Tibial nerve (tissue), 4 donors: ENCODE measurements at regions not wholly inside any gene's neighbourhood (a gene's known extent, or its start where the extent isn't known, plus 50 kb on each side); places are given as distances from the start of the nearest gene placed in this dataset.
A peak's percentile ranks its signal among the peaks of the same experiment; 100 is the strongest.

ENCODE experiments used
- DNase-seq, 2 donors: peaks; one replicate each; pipeline ENCODE4 v3.0.0-alpha.2; 2019; ENCODE audit warnings: low spot score in 2 of 2
- H3K27ac ChIP-seq, 4 donors: fragments of 200-600 bp; sonication (generic) in 3 of 4; one replicate each; pipeline ENCODE4 v1.5.1; 2017 to 2019; ENCODE audit warnings: mild to moderate bottlenecking in 1 of 4
- H3K27me3 ChIP-seq, 2 donors: fragments of 200-600 bp; sonication (generic) in 1 of 2; one replicate each; pipeline versions ENCODE4 v1.5.1 to v1.6.0; 2017 to 2019
- H3K36me3 ChIP-seq, 3 donors: fragments of 200-600 bp; sonication (generic); one replicate each; pipeline ENCODE4 v1.5.1; 2018 to 2019
- H3K4me1 ChIP-seq, 4 donors: fragments of 200-600 bp; sonication (generic) in 3 of 4; one replicate each; pipeline ENCODE4 v1.5.1; 2017 to 2019
- H3K4me3 ChIP-seq, 4 donors: fragments of 200-600 bp; sonication (generic) in 3 of 4; one replicate each; pipeline ENCODE4 v1.5.1; 2017 to 2019; ENCODE audit warnings: mild to moderate bottlenecking in 1 of 4, moderate library complexity in 1 of 4
- H3K9me3 ChIP-seq, 4 donors: fragments of 200-600 bp; sonication (generic) in 3 of 4; one replicate each; pipeline ENCODE4 v1.5.1; 2017 to 2019
- EP300 ChIP-seq, 2 donors: sonication (generic); formaldehyde crosslinking; IDR thresholded peaks; one replicate each; pipeline ENCODE4 v1.6.1; 2017; ENCODE audit warnings: antibody characterized with exemption in 2 of 2, mild to moderate bottlenecking in 1 of 2
- POLR2A ChIP-seq, 2 donors: fragments of 450-650 bp; IDR thresholded peaks; one replicate each; pipeline ENCODE4 v1.6.1; 2017; ENCODE audit warnings: antibody characterized with exemption in 2 of 2, mild to moderate bottlenecking in 2 of 2, moderate library complexity in 2 of 2
- WGBS, 2 donors: methylation state at CpG; one replicate each; pipeline ENCODE4 v1.1.5; 2018; 5-methylcytosine and 5-hydroxymethylcytosine counted together
- TF ChIP-seq, protein P1 (sequence below), 5 experiments: fragments of 200-600 bp in 3 of 5; fragments of 450-650 bp in 2 of 5; sonication (generic) in 3 of 5; IDR thresholded peaks; one replicate each; pipeline ENCODE4 v1.5.1; 2016 to 2019; ENCODE audit warnings: antibody characterized with exemption in 5 of 5, mild to moderate bottlenecking in 3 of 5, moderate library complexity in 2 of 5

DNA sequence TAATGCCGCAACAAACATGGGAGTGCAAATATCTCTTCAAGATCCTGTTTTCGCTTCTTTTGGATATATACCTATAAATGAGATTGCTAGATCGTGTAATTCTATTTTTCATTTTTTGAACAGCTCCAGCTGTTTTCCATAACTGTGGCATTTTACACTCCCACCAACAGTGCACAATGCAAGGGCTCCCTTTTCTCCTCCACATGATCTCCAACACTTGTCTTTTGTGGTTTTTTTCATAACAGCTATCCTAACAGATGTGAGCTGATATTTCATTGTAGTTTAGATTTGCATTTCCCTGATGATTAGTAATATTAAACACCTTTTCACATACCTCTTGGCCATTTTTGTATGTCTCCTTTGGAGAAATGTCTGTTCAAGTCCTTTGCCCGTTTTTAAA lies 58.6 kb upstream of the TJP1 start:
- no peak for TF ChIP-seq EP300 (IDR thresholded peaks at IDR 0.05)
- TF ChIP-seq POLR2A (IDR thresholded peaks at IDR 0.05): no peak
- TF ChIP-seq, protein P1, sequence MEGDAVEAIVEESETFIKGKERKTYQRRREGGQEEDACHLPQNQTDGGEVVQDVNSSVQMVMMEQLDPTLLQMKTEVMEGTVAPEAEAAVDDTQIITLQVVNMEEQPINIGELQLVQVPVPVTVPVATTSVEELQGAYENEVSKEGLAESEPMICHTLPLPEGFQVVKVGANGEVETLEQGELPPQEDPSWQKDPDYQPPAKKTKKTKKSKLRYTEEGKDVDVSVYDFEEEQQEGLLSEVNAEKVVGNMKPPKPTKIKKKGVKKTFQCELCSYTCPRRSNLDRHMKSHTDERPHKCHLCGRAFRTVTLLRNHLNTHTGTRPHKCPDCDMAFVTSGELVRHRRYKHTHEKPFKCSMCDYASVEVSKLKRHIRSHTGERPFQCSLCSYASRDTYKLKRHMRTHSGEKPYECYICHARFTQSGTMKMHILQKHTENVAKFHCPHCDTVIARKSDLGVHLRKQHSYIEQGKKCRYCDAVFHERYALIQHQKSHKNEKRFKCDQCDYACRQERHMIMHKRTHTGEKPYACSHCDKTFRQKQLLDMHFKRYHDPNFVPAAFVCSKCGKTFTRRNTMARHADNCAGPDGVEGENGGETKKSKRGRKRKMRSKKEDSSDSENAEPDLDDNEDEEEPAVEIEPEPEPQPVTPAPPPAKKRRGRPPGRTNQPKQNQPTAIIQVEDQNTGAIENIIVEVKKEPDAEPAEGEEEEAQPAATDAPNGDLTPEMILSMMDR (IDR thresholded peaks at IDR 0.05): no peak
- Histone ChIP-seq H3K9me3 (no peaks in the 10 kb centered on the region), H3K36me3 (no peaks in the 10 kb centered on the region), H3K4me1 (peaks cover 0 to 42% (median 0%) of the 10 kb centered on the region in 4 donors), H3K4me3 (no peak overlapping the region), H3K27ac (peak overlapping the region in 1 of 4 donors; percentile 53), H3K27me3 (no peaks in the 10 kb centered on the region)
- no peak for DNase-seq
- WGBS, 2 donors: 86 to 94% methylated on average over 4 of the region's 4 CpGs

DNA sequence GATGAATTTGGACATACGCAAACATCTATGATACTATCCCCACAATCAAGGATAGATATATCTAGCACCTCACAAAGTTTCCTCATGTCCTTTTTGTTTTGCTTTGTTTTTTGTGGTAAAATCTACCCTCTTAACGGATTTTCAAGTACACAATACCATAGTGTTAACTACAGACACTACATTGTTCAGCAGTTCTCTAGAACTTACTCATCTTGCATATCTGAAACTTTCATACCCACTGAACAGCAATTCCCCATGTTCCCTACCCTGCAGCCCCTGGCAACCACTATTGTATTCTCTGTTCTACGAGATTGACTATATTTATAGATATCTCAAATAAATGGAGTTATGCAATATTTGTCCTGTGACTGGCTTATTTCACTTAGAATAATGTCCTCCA lies 58.1 kb upstream of the TJP1 start:
- DNase-seq: no peak
- Histone ChIP-seq H3K27me3 (no peaks in the 10 kb centered on the region), H3K9me3 (no peaks in the 10 kb centered on the region), H3K36me3 (no peaks in the 10 kb centered on the region), H3K4me3 (no peak overlapping the region), H3K27ac (no peak overlapping the region), H3K4me1 (peaks cover 0 to 39% (median 0%) of the 10 kb centered on the region in 4 donors)
- WGBS, 2 donors: 60 to 63% methylated on average over 3 of the region's 3 CpGs
- TF ChIP-seq, protein P1 (IDR thresholded peaks at IDR 0.05): no peak
- no peak for TF ChIP-seq POLR2A (IDR thresholded peaks at IDR 0.05)
- no peak for TF ChIP-seq EP300 (IDR thresholded peaks at IDR 0.05)

DNA sequence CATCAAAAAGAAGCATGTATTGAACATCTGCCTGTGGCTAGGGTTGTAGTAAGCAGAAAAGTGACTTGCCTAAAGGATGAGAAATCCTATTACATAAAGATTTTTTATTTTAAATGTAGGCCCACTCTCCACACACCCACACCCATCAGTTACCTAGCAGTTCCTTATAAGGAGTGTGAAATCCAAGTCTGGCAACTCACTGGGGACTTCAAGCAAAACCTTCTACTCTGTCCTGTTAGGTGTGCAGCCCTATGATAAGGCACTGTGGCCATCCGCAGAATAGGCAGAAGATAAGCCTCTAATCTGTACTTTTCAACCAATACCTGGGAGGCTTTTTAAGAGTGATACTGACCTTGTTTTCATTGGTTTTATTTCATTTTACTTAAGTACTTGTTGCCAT lies 52.7 kb upstream of the TJP1 start:
- 89 to 96% methylated on average over 1 of the region's 1 CpG for WGBS, 2 donors
- no peak for DNase-seq

GRCh38 chr15:29873947-29874411 lies 51.7 kb upstream of the TJP1 start:
- peak overlapping the region; percentile 17 to 88 (median 81) for H3K27ac ChIP-seq
- no peak overlapping the region for H3K4me3 ChIP-seq
- no peaks in the 10 kb centered on the region for H3K27me3 ChIP-seq
- H3K4me1 ChIP-seq: peaks cover 0 to 56% (median 32%) of the 10 kb centered on the region in 4 donors
- 79% methylated on average over 9 of the region's 9 CpGs for WGBS, 2 donors
- no peak for TF ChIP-seq EP300 (IDR thresholded peaks at IDR 0.05)
- TF ChIP-seq, protein P1 (IDR thresholded peaks at IDR 0.05): no peak
- H3K9me3 ChIP-seq: no peaks in the 10 kb centered on the region
- DNase-seq: no peak
- no peaks in the 10 kb centered on the region for H3K36me3 ChIP-seq

More for the DNA sequence above, 52.7 kb upstream of the TJP1 start:
- Histone ChIP-seq H3K27me3 (no peaks in the 10 kb centered on the region), H3K36me3 (no peaks in the 10 kb centered on the region), H3K27ac (peak overlapping the region in 1 of 4 donors; percentile 39), H3K9me3 (no peaks in the 10 kb centered on the region), H3K4me1 (peaks cover 0 to 46% (median 32%) of the 10 kb centered on the region in 4 donors), H3K4me3 (no peak overlapping the region)
- TF ChIP-seq EP300 (IDR thresholded peaks at IDR 0.05) (no peak), POLR2A (IDR thresholded peaks at IDR 0.05) (no peak)
- TF ChIP-seq, protein P1 (IDR thresholded peaks at IDR 0.05): no peak

- H3K9me3 ChIP-seq: no peaks in the 10 kb centered on the region
- H3K4me1 ChIP-seq: peaks cover 0 to 63% (median 32%) of the 10 kb centered on the region in 4 donors
- H3K27ac ChIP-seq: peak overlapping the region; percentile 68 to 88 (median 81)
- no peaks in the 10 kb centered on the region for H3K36me3 ChIP-seq
- H3K4me3 ChIP-seq: no peak overlapping the region
- no peaks in the 10 kb centered on the region for H3K27me3 ChIP-seq
- TF ChIP-seq POLR2A (IDR thresholded peaks at IDR 0.05): no peak
- TF ChIP-seq, protein P1 (IDR thresholded peaks at IDR 0.05): no peak
- TF ChIP-seq EP300 (IDR thresholded peaks at IDR 0.05): no peak
- 59 to 62% methylated on average over 3 of the region's 3 CpGs for WGBS, 2 donors
- DNase-seq: no peak
Measured at GRCh38 chr15:29873264-29873663, 51.0 kb upstream of the TJP1 start.
